ENCODE measurements at regions not wholly inside any gene's neighbourhood (a gene's known extent, or its start where the extent isn't known, plus 50 kb on each side); places are given as distances from the start of the nearest gene placed in this dataset.

DNA sequence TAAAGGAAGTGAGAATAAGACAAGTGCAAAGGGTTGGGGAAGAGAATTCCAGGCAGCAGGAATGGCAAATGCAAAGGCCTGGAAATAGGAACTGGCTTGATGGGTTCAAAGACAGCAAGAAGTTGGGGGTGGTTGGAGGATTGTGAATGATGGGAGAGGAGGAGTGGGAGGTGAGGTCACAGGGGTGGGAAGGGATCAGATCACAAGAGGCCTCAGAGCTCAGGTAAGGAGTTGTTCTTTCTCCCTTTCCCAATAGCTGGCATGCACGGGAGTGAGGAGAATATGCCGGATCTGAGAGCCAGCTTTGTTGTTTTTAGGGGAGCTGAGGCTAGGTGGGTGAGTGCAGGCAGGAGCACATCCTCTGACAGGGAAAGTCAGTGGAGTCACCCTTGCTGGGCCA, 94.0 kb upstream of the RAB3GAP2 start:
- TF ChIP-seq, protein P1, sequence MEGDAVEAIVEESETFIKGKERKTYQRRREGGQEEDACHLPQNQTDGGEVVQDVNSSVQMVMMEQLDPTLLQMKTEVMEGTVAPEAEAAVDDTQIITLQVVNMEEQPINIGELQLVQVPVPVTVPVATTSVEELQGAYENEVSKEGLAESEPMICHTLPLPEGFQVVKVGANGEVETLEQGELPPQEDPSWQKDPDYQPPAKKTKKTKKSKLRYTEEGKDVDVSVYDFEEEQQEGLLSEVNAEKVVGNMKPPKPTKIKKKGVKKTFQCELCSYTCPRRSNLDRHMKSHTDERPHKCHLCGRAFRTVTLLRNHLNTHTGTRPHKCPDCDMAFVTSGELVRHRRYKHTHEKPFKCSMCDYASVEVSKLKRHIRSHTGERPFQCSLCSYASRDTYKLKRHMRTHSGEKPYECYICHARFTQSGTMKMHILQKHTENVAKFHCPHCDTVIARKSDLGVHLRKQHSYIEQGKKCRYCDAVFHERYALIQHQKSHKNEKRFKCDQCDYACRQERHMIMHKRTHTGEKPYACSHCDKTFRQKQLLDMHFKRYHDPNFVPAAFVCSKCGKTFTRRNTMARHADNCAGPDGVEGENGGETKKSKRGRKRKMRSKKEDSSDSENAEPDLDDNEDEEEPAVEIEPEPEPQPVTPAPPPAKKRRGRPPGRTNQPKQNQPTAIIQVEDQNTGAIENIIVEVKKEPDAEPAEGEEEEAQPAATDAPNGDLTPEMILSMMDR (IDR thresholded peaks at IDR 0.05) = no peak
- no peak for TF ChIP-seq POLR2A (IDR thresholded peaks at IDR 0.05)

Data from body of pancreas (tissue), 4 donors.